ENCODE measurements at regions not wholly inside any gene's neighbourhood (a gene's known extent, or its start where the extent isn't known, plus 50 kb on each side); places are given as distances from the start of the nearest gene placed in this dataset. TPM values are rescaled to one million over a fixed set of nuclear protein-coding genes. Genes with fewer than 3 reads are reported as not detected.
"Not testable (repeated sequence)": the region's sequence is repeated elsewhere in the genome, so short reads cannot be mapped to it uniquely, and the experiment has no call there.

- DNase-seq; H3K4me1 ChIP-seq (ENCODE audit: insufficient read depth); H3K4me3 ChIP-seq; H3K36me3 ChIP-seq; intact Hi-C loops (cut with DNase I); H3K27ac ChIP-seq; H3K27me3 ChIP-seq: not testable (repeated sequence)
- peaks cover 0 to 23% of the 10 kb centered on the region in 2 donors for H3K9me3 ChIP-seq
- 87 to 90% (median 89%) methylated on average over 4 of the region's 4 CpGs for WGBS, 3 donors
These were observed 260.0 kb downstream of the FOXD4L6 start for GRCh38 chr9:40868437-40868836.

MicroRNAs encoded in the stretch of these regions (microRNA counts, 767-probe panel; counts per million panel counts)
- microRNA hsa-miR-1299 = 530 counts per million, percentile 78 among the panel's probes with 10 or more counts

Small RNAs in the stretch of these regions (microRNA-seq; reads per million reads assigned to microRNA genes)
- 0 reads per million in 3 donors for gene MIR1299

Small RNAs in the stretch of these regions (small RNA-seq; reads per million reads assigned to genes)
- gene AL353626.2 = not detected
- not detected for gene MIR1299

Measured in ovary (tissue), 7 donors.